ENCODE measurements at regions not wholly inside any gene's neighbourhood (a gene's known extent, or its start where the extent isn't known, plus 50 kb on each side); places are given as distances from the start of the nearest gene placed in this dataset.
A peak's percentile ranks its signal among the peaks of the same experiment; 100 is the strongest.

DNA sequence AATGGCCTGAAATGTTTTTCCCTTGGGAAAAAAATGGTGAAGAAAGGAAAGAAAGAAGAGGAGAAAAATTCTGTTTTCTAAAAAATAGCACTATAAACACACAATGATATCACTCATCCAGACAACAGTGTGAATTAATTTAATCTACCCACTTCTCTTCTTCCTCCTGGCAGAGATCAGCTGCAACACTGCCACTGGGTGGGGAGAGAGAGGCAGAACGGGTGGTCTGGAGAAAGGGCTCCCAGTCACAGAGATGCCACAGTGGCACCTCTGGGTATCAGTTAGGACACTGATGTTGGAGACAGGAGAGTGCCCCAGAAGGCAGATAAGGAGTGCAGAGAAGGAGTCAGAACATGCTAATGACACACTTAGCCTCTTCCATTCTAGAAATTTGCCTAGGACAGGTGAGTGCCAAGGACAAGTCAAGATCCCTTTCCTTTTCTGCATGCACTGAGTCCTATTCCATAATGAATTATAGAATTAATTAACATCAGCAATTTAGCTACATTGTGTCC is 168.6 kb downstream of the SUCLA2 start:
- H3K9me3 Mint-ChIP-seq: no peaks in the 10 kb centered on the region
- Histone ChIP-seq H4K5ac (ENCODE audit: insufficient read length, low read depth, low read length) (no peak overlapping the region), H2BK15ac (ENCODE audit: low read depth, low read length) (no peak overlapping the region), H3K79me1 (ENCODE audit: insufficient read depth, low read depth, low read length, poor library complexity, severe bottlenecking) (no peaks in the 10 kb centered on the region), H3K4me2 (ENCODE audit: insufficient read depth, insufficient read length, low read length) (no peak overlapping the region), H3K27me3 (ENCODE audit: insufficient read depth, low read length) (no peaks in the 10 kb centered on the region), H4K20me1 (ENCODE audit: control insufficient read depth, insufficient read depth, insufficient read length) (no peaks in the 10 kb centered on the region), H3K18ac (ENCODE audit: insufficient read length, low read depth, low read length) (no peak overlapping the region), H2BK20ac (ENCODE audit: low read depth, low read length, poor library complexity, severe bottlenecking) (no peak overlapping the region), H3K9me3 (ENCODE audit: control insufficient read depth, low read depth, low read length) (no peaks in the 10 kb centered on the region), H3K79me2 (ENCODE audit: insufficient read depth, low read length) (no peaks in the 10 kb centered on the region), H3K23me2 (ENCODE audit: insufficient read length, low read depth, low read length, poor library complexity, severe bottlenecking) (no peaks in the 10 kb centered on the region), H3K23ac (ENCODE audit: insufficient read length, low read depth, low read length) (no peak overlapping the region), H2BK120ac (ENCODE audit: low read depth, low read length, poor library complexity, severe bottlenecking) (no peak overlapping the region), H2BK12ac (ENCODE audit: insufficient read length, low read depth, low read length) (no peak overlapping the region), H4K91ac (ENCODE audit: insufficient read length, low read depth, low read length) (no peak overlapping the region), H3K27ac (ENCODE audit: insufficient read length, low read depth, low read length) (no peak overlapping the region), H3K4ac (ENCODE audit: low read depth, low read length) (no peak overlapping the region), H3K9ac (ENCODE audit: extremely low read depth, insufficient read length, low read length) (no peak overlapping the region), H2AFZ (ENCODE audit: low read length) (no peak overlapping the region), H2AK5ac (ENCODE audit: insufficient read length, low read length) (no peak overlapping the region), H3T11ph (ENCODE audit: low read length) (no peak overlapping the region), H4K8ac (replicated peaks; ENCODE audit: insufficient read length, low read depth, low read length) (no peak overlapping the region), H2BK5ac (ENCODE audit: insufficient read length, low read length) (no peak overlapping the region), H3K4me1 (ENCODE audit: insufficient read depth, low read length) (no peaks in the 10 kb centered on the region), H3K56ac (ENCODE audit: insufficient read length, low read depth, low read length) (no peak overlapping the region), H3K14ac (ENCODE audit: insufficient read depth, low read length) (no peak overlapping the region)
- H3K27ac Mint-ChIP-seq: no peak overlapping the region
- H3K4me3 Mint-ChIP-seq: no peak overlapping the region
- peaks cover 0 to 2% (median 0%) of the 10 kb centered on the region in 3 experiments; a peak in 1 of 7 replicates for H3K36me3 Mint-ChIP-seq (ENCODE audit: insufficient read depth in 1 of 3, low read depth in 3 of 3)
- TF ChIP-seq, protein P1, sequence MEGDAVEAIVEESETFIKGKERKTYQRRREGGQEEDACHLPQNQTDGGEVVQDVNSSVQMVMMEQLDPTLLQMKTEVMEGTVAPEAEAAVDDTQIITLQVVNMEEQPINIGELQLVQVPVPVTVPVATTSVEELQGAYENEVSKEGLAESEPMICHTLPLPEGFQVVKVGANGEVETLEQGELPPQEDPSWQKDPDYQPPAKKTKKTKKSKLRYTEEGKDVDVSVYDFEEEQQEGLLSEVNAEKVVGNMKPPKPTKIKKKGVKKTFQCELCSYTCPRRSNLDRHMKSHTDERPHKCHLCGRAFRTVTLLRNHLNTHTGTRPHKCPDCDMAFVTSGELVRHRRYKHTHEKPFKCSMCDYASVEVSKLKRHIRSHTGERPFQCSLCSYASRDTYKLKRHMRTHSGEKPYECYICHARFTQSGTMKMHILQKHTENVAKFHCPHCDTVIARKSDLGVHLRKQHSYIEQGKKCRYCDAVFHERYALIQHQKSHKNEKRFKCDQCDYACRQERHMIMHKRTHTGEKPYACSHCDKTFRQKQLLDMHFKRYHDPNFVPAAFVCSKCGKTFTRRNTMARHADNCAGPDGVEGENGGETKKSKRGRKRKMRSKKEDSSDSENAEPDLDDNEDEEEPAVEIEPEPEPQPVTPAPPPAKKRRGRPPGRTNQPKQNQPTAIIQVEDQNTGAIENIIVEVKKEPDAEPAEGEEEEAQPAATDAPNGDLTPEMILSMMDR (conservative IDR thresholded peaks at IDR 0.05): peak; percentile 41; the same call in 2 of the 3 replicates
- H3K4me1 Mint-ChIP-seq: peaks cover 14 to 17% of the 10 kb centered on the region in 2 experiments
- H3K27me3 Mint-ChIP-seq (ENCODE audit: low read depth): no peaks in the 10 kb centered on the region
- no peak for DNase-seq
- no CpG with 5 or more reads among the region's 1 CpG for WGBS (ENCODE audit: extremely low coverage, insufficient read length, low lambda C conversion rate)

Data from H9 (cell line).